CD4-positive, alpha-beta memory T cell (primary cell): ENCODE measurements at regions not wholly inside any gene's neighbourhood (a gene's known extent, or its start where the extent isn't known, plus 50 kb on each side); places are given as distances from the start of the nearest gene placed in this dataset.
"Not testable (repeated sequence)": the region's sequence is repeated elsewhere in the genome, so short reads cannot be mapped to it uniquely, and the experiment has no call there.

Source experiments
- CTCF ChIA-PET: fragments of 350-600 bp; sonication (Branson Sonifier 250); formaldehyde crosslinking; loops from one replicate; lab custom pipeline; 2021; ENCODE audit warnings: inconsistent platforms; ENCODE audit not compliant: partially characterized antibody; lab: Charles Lee
- POLR2A ChIA-PET: fragments of 350-600 bp; sonication (Branson Sonifier 250); formaldehyde crosslinking; loops from one replicate; lab custom pipeline; 2021; ENCODE audit not compliant: partially characterized antibody; lab: Charles Lee
- DNase-seq, 5 donors: peaks; one replicate each; pipeline versions ENCODE4 v3.0.0 to v3.0.0-alpha.2; 2020 to 2022; ENCODE audit warnings: mixed read lengths in 1 of 5
- H3K27ac ChIP-seq: one replicate; pipeline ENCODE4 v1.7.0; 2013; ENCODE audit warnings: low read depth, low read length
- H3K27me3 ChIP-seq: 2 replicates; pipeline ENCODE4 v1.7.0; 2013; ENCODE audit warnings: mild to moderate bottlenecking, low read length, moderate library complexity; ENCODE audit not compliant: insufficient read depth
- H3K36me3 ChIP-seq: 2 replicates; pipeline ENCODE4 v1.7.0; 2013; ENCODE audit warnings: mild to moderate bottlenecking, low read length, moderate library complexity; ENCODE audit not compliant: insufficient read depth
- H3K4me1 ChIP-seq: 2 replicates; pipeline ENCODE4 v1.7.0; 2013; ENCODE audit warnings: mild to moderate bottlenecking, low read length, moderate library complexity; ENCODE audit not compliant: insufficient read depth
- H3K4me3 ChIP-seq, 2 donors: one replicate each; pipeline ENCODE4 v1.7.0; 2013; ENCODE audit warnings: low read length in 2 of 2, mild to moderate bottlenecking in 1 of 2
- H3K9me3 ChIP-seq, 2 donors: one replicate each; pipeline ENCODE4 v1.7.0; 2013; ENCODE audit warnings: low read length in 2 of 2, control low read depth in 1 of 2; ENCODE audit not compliant: control insufficient read depth in 1 of 2
- H3K27ac Mint-ChIP-seq, 7 donors: one replicate each; pipeline ENCODE4 v1.8.0; 2020 to 2021; ENCODE audit warnings: mixed read lengths in 7 of 7, mild to moderate bottlenecking in 6 of 7, inconsistent platforms in 3 of 7, moderate library complexity in 3 of 7
- H3K27me3 Mint-ChIP-seq, 2 donors: one replicate each; pipeline ENCODE4 v1.8.0; 2020 to 2021; ENCODE audit warnings: mixed read lengths in 2 of 2
- H3K36me3 Mint-ChIP-seq, 2 donors: one replicate each; pipeline ENCODE4 v1.8.0; 2020 to 2021; ENCODE audit warnings: mixed read lengths in 2 of 2, inconsistent platforms in 1 of 2, mild to moderate bottlenecking in 1 of 2
- H3K4me1 Mint-ChIP-seq, 4 donors: one replicate each; pipeline ENCODE4 v1.8.0; 2020 to 2021; ENCODE audit warnings: mixed read lengths in 4 of 4, mild to moderate bottlenecking in 1 of 4
- H3K4me3 Mint-ChIP-seq, 8 donors: one replicate each; pipeline ENCODE4 v1.8.0; 2020 to 2021; ENCODE audit warnings: mixed read lengths in 8 of 8, mild to moderate bottlenecking in 7 of 8, moderate library complexity in 6 of 8, inconsistent platforms in 3 of 8
- H3K9me3 Mint-ChIP-seq, 8 donors: one replicate each; pipeline ENCODE4 v1.8.0; 2020 to 2021; ENCODE audit warnings: mixed read lengths in 8 of 8, mild to moderate bottlenecking in 5 of 8, inconsistent platforms in 3 of 8, moderate library complexity in 1 of 8
- intact Hi-C: fragments of 100-400 bp; cut with micrococcal nuclease; formaldehyde crosslinking; loops from one replicate; pipeline ENCODE4 v1.15.1; 2023

DNA sequence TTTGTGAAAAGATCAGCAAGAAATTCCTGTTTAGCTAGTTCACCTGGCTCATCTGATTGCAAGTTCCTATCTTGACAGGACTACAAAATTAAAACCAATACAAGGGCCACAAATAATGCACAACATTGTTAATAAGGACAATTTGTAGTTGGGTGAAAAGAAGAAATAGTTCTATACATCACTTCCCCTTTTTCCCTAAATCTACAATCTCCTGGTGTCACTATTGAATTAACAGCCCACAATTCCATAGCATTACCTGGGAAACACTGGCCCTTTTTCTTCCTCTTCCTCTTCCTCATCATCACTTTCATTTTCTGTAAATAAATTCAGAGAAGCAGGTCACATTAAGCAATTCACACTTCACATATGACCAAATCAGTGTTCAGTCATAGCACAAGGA lies 366.9 kb downstream of the FAM72C start:
- Histone ChIP-seq H3K4me1 (no peaks in the 10 kb centered on the region), H3K36me3 (no peaks in the 10 kb centered on the region), H3K27ac (no peak overlapping the region), H3K27me3 (no peaks in the 10 kb centered on the region), H3K4me3 (no peak overlapping the region), H3K9me3 (no peaks in the 10 kb centered on the region)
- intact Hi-C loops = no loop called here
- Mint-ChIP-seq H3K27me3 (peaks cover 4 to 5% of the 10 kb centered on the region in 2 donors), H3K36me3 (no peaks in the 10 kb centered on the region), H3K4me3 (no peak overlapping the region), H3K27ac (no peak overlapping the region), H3K4me1 (no peaks in the 10 kb centered on the region), H3K9me3 (peaks cover 0 to 3% (median 0%) of the 10 kb centered on the region in 8 donors)
- POLR2A ChIA-PET = no interaction called here
- no peak for DNase-seq
- CTCF ChIA-PET = no interaction called here

DNA sequence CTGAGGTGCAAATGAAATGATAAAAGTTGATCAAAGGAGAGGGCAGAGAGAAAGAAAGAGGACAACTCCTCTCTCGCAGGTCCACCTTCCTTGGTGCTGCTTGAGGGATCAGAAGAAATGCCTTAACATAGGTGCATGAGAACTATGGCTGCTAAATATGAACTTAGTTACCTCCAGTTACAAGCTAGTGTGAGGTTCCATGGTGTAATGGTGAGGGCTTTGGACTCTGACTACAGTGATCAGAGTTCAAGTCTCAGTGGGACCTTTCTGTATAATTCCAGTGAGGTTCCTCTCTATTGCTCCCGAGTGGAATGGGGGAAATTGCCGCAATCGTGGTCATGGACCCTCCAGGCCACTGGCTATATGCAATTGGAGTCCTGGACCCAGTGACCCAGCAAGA lies 387.3 kb downstream of the FAM72C start:
- no peaks in the 10 kb centered on the region for H3K36me3 Mint-ChIP-seq
- H3K27me3 Mint-ChIP-seq = peaks cover 6 to 9% of the 10 kb centered on the region in 2 donors
- no peak overlapping the region for H3K27ac Mint-ChIP-seq
- H3K4me1 Mint-ChIP-seq = no peaks in the 10 kb centered on the region
- Histone ChIP-seq H3K36me3 (no peaks in the 10 kb centered on the region), H3K4me3 (no peak overlapping the region), H3K27me3 (no peaks in the 10 kb centered on the region), H3K4me1 (no peaks in the 10 kb centered on the region), H3K9me3 (no peaks in the 10 kb centered on the region), H3K27ac (no peak overlapping the region)
- ChIA-PET CTCF (no interaction called here), POLR2A (no interaction called here)
- no peak overlapping the region for H3K4me3 Mint-ChIP-seq
- peaks cover 0 to 5% (median 2%) of the 10 kb centered on the region in 8 donors for H3K9me3 Mint-ChIP-seq
- intact Hi-C loops = no loop called here
- no peak for DNase-seq

DNA sequence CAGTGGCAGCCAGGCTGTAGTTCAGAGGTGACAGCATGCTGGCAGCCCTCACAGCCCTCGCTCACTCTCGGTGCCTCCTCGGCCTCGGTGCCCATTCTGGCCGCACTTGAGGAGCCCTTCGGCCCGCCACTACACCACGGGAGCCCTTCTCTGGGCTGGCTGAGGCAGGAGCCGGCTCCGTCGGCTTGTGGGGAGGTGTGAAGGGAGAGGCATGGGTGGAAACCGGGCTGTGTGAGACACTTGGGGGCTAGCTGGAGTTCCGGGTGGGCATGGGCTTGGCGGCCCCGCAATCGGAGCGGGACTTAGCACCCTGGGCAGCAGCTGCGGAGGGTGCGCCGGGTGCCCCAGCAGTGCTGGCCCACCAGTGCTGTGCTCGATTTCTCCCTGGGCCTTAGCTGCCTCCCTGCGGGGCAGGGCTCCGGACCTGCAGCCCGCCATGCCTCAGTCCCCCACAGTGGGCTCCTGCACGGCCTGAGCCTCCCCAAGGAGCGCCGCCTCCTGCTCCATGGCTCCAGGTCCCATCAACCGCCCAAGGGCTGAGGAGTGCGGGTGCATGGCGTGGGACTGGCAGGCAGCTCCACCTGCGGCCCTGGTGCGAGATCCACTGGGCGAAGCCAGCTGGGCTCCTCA lies 396.8 kb downstream of the FAM72C start:
- Mint-ChIP-seq H3K4me3 (no peak overlapping the region), H3K36me3 (no peaks in the 10 kb centered on the region), H3K27ac (no peak overlapping the region), H3K4me1 (no peaks in the 10 kb centered on the region), H3K9me3 (peaks cover 0 to 21% (median 4%) of the 10 kb centered on the region in 8 donors), H3K27me3 (no peaks in the 10 kb centered on the region)
- ChIA-PET POLR2A (no interaction called here), CTCF (no interaction called here)
- Histone ChIP-seq H3K36me3 (no peaks in the 10 kb centered on the region), H3K4me3 (no peak overlapping the region), H3K27ac (no peak overlapping the region), H3K27me3 (no peaks in the 10 kb centered on the region), H3K9me3 (no peaks in the 10 kb centered on the region), H3K4me1 (no peaks in the 10 kb centered on the region)
- DNase-seq = no peak
- intact Hi-C loops = no loop called here

DNA sequence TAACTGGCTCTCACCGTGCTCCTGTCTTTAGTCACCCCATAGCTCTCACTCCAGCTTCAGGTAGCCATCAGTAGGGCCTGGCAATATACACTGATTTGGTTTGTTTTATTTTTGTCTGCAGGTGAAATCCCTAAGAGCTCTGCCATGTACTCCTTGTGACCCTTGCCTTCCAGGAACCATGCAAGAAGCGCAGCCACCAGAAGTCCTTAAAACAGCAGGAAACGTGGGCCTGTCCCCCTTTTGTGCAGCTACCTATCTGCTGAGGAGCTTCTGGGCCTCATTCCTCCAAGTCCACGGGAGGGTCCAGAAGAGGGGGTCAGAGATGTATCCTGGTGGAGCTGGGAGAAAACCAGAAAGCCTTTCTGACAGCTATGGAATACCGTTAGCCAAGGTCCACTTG lies 399.1 kb downstream of the FAM72C start:
- H3K4me3 Mint-ChIP-seq, H3K9me3 Mint-ChIP-seq, H3K4me3 ChIP-seq, H3K27ac ChIP-seq, H3K36me3 ChIP-seq, H3K9me3 ChIP-seq, POLR2A ChIA-PET, H3K4me1 Mint-ChIP-seq, DNase-seq, H3K27ac Mint-ChIP-seq, intact Hi-C loops, H3K27me3 Mint-ChIP-seq, CTCF ChIA-PET, H3K36me3 Mint-ChIP-seq, H3K4me1 ChIP-seq, H3K27me3 ChIP-seq: not testable (repeated sequence)

DNA sequence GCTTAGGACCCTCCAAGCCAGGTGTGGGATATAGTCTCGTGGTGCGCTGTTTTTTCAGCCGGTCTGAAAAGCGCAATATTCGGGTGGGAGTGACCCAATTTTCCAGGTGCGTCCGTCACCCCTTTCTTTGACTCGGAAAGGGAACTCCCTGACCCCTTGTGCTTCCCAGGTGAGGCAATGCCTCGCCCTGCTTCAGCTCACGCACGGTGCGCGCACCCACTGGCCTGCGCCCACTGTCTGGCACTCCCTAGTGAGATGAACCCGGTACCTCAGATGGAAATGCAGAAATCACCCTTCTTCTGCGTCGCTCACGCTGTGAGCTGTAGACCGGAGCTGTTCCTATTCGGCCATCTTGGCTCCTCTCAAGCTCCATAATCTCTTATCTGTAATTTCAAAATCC lies 408.0 kb downstream of the FAM72C start:
- POLR2A ChIA-PET, H3K36me3 Mint-ChIP-seq, H3K27ac Mint-ChIP-seq, H3K9me3 ChIP-seq, H3K4me3 Mint-ChIP-seq, H3K27ac ChIP-seq, CTCF ChIA-PET, H3K27me3 ChIP-seq, H3K4me1 Mint-ChIP-seq, H3K36me3 ChIP-seq, H3K4me1 ChIP-seq, intact Hi-C loops, H3K27me3 Mint-ChIP-seq, H3K4me3 ChIP-seq, H3K9me3 Mint-ChIP-seq, DNase-seq: not testable (repeated sequence)

DNA sequence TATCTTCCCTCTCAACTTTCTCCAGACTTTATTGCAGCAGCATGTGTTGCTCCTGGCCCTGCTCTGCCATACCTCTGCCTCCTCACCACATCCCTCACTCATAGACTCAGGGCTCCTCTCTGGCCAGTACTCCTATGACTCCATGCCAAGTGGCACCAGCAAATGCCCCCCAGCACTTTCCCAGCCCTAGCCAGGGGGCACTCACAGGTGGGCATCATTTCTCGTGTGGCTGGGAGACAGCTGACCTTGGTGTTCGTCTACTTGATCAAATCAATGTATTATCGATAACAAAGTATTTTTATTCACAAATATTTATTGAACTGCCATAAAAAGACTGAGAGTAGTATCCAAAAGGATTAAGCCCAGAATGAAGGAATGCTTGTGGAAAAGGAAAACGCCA lies 418.2 kb downstream of the FAM72C start:
- DNase-seq = no peak
- H3K36me3 ChIP-seq = no peaks in the 10 kb centered on the region
- ChIA-PET POLR2A (no interaction called here), CTCF (no interaction called here)
- H3K9me3 ChIP-seq = no peaks in the 10 kb centered on the region
- Mint-ChIP-seq H3K27me3 (peaks cover 2 to 4% of the 10 kb centered on the region in 2 donors), H3K27ac (no peak overlapping the region), H3K9me3 (peaks cover 0 to 4% (median 0%) of the 10 kb centered on the region in 8 donors), H3K4me1 (no peaks in the 10 kb centered on the region), H3K36me3 (no peaks in the 10 kb centered on the region), H3K4me3 (no peak overlapping the region)
- H3K4me3 ChIP-seq = no peak overlapping the region
- H3K27me3 ChIP-seq = no peaks in the 10 kb centered on the region
- no peak overlapping the region for H3K27ac ChIP-seq
- no peaks in the 10 kb centered on the region for H3K4me1 ChIP-seq
- intact Hi-C loops = no loop called here

DNA sequence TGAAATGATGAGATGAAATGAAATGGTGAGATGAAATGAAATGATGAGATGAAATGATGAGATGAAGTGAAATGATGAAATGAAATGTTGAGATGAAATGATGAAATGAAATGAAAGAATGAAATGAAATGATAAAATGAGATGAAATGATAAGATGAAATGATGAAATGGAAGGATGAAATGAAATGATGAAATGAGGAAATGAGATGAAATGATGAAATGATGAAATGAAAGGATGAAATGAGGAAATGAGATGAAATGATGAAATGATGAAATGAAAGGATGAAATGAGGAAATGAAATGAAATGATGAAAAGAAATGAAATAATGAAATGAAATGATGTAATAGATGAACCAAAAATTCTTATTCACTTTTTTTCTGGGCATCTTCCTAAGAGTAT lies 467.1 kb downstream of the FAM72C start:
- H3K27ac ChIP-seq, CTCF ChIA-PET, H3K4me1 Mint-ChIP-seq, POLR2A ChIA-PET, H3K36me3 ChIP-seq, DNase-seq, H3K9me3 ChIP-seq, H3K27me3 Mint-ChIP-seq, intact Hi-C loops, H3K27me3 ChIP-seq, H3K27ac Mint-ChIP-seq, H3K4me1 ChIP-seq, H3K4me3 ChIP-seq: not testable (repeated sequence)
- H3K9me3 Mint-ChIP-seq = peaks cover 2 to 30% (median 25%) of the 10 kb centered on the region in 8 donors
- H3K36me3 Mint-ChIP-seq = peaks cover 3 to 12% of the 10 kb centered on the region in 2 donors
- peak overlapping the region in 1 of 8 donors; percentile 56 for H3K4me3 Mint-ChIP-seq

DNA sequence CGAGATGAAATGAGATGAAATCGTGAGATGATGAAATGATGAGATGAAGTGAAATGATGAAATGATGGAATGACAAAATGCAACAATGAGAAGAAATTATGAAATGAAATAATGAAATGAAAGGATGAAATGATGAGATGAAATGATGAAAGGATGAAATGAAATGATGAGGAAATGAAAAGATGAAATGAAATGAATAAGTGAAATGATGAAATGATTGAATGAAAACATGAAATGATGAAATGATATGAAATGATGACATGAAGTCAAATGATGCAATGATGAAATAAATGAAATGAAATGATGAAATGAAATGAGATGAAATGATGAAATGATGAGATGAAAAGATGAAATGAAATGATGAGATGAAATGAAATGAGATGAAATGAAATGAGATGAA lies 467.7 kb downstream of the FAM72C start:
- H3K4me3 Mint-ChIP-seq, H3K4me1 Mint-ChIP-seq, CTCF ChIA-PET, H3K9me3 ChIP-seq, POLR2A ChIA-PET, H3K27ac Mint-ChIP-seq, H3K36me3 ChIP-seq, DNase-seq, intact Hi-C loops, H3K27me3 Mint-ChIP-seq, H3K27ac ChIP-seq, H3K27me3 ChIP-seq, H3K4me1 ChIP-seq, H3K4me3 ChIP-seq: not testable (repeated sequence)
- H3K36me3 Mint-ChIP-seq = peaks cover 3 to 12% of the 10 kb centered on the region in 2 donors
- peaks cover 2 to 30% (median 25%) of the 10 kb centered on the region in 8 donors for H3K9me3 Mint-ChIP-seq
